Astrocyte of the cerebellum (primary cell): ENCODE measurements at regions not wholly inside any gene's neighbourhood (a gene's known extent, or its start where the extent isn't known, plus 50 kb on each side); places are given as distances from the start of the nearest gene placed in this dataset.
A peak's percentile ranks its signal among the peaks of the same experiment; 100 is the strongest.

Source experiments
- DNase-seq: peaks from one replicate; pipeline ENCODE4 v3.0.0-alpha.2; 2011; ENCODE audit warnings: low read depth
- H3K4me3 ChIP-seq: 2 replicates; pipeline ENCODE4 v1.5.1; 2011; ENCODE audit warnings: mild to moderate bottlenecking, low read depth, low read length, moderate library complexity
- in situ Hi-C: cut with HindIII; loops from 2 replicates; pipeline ENCODE4 v1.10.0; 2017; ENCODE audit warnings: low sequenced_read_pairs
- TF ChIP-seq, protein P1 (sequence below): IDR thresholded peaks from 2 replicates; pipeline ENCODE4 v1.5.1; 2012; ENCODE audit warnings: low read length, low read depth, moderate library complexity, mild to moderate bottlenecking; ENCODE audit errors: missing control alignments

DNA sequence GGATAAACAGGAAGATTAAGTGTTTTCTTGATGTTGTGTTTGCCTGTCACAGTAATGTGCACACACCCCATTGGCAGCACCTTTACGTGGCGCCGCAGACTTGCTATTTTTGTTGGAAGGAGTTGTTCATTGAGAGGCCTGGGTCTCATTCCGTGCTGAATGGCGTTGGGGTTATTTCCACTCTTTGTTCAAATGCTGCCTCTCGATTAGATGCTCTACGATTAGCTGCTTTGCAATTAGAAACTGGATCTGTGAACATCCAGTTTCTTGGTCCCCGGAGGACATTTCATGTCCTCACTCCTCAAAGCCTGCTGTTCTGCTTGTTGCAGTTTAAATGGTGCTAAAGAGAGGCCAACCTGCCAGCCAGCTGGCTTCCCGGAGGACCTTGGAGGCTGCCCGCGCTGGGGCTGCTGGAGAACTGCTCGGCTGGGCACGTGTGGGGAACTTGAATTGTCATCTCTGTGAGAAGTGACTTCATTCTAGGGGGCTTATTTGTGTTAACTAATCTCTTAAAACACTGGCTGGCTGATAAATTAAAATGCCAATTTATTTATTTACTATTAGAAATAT lies 117.4 kb upstream of the NABP1 start:
- TF ChIP-seq, protein P1, sequence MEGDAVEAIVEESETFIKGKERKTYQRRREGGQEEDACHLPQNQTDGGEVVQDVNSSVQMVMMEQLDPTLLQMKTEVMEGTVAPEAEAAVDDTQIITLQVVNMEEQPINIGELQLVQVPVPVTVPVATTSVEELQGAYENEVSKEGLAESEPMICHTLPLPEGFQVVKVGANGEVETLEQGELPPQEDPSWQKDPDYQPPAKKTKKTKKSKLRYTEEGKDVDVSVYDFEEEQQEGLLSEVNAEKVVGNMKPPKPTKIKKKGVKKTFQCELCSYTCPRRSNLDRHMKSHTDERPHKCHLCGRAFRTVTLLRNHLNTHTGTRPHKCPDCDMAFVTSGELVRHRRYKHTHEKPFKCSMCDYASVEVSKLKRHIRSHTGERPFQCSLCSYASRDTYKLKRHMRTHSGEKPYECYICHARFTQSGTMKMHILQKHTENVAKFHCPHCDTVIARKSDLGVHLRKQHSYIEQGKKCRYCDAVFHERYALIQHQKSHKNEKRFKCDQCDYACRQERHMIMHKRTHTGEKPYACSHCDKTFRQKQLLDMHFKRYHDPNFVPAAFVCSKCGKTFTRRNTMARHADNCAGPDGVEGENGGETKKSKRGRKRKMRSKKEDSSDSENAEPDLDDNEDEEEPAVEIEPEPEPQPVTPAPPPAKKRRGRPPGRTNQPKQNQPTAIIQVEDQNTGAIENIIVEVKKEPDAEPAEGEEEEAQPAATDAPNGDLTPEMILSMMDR, result no peak
- in situ Hi-C loops, result loop anchor here (10.0 to 25.0 kb wide), 2 partner anchors 252 to 594 kb away; no protein-coding TSS in a partner anchor
- no peak for DNase-seq
- no peak overlapping the region for H3K4me3 ChIP-seq

DNA sequence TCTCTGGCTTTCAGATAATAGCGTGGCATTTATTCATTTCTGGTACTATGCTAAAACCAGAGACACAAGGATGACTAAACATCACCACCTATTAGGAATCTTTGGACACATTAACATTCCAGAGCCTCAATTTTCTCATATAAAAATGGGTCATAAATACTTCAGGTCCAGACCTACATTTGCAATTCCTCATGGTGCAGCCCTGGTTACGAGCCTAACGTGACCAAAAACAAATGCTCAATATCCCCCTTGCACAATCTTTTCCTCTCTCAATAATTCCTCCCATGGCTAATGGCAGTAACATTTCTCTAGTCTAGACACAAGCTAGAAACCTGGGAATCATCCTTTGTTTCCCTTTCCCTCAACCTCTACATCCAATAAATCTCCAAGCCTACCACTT lies 112.8 kb upstream of the NABP1 start:
- H3K4me3 ChIP-seq, result no peak overlapping the region
- TF ChIP-seq, protein P1, result no peak
- in situ Hi-C loops, result loop anchor here (5.0 to 25.0 kb wide), 3 partner anchors 117 to 590 kb away; no protein-coding TSS in a partner anchor
- no peak for DNase-seq

DNA sequence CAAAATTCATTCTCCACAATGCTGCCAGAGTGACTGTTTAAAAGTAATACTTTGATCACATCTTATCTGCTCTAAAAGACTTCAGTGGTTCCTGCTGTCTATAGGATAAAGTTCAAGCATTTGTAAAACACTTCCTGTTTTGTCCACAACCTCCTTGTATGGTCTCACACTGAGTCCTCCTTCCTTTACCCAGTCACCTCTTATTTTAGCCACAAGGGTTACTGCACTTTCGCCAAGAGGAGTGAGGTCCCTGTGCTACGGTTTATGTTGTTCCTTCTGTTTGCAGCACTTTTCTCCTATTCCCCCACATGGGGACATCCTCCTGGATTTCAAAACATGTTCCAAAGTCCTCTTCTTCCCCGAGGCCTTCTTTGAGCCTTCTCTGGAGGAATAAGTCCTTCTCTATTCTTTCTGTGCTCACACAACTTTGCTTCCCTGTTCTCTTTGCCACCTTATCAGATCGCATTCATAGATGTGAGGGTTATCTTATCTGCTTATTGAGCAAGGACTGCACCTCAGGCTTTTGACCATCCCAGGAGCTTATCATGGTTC lies 112.2 kb upstream of the NABP1 start:
- TF ChIP-seq, protein P1, result no peak
- in situ Hi-C loops, result loop anchor here (5.0 to 25.0 kb wide), 3 partner anchors 117 to 589 kb away; no protein-coding TSS in a partner anchor
- no peak for DNase-seq
- H3K4me3 ChIP-seq, result no peak overlapping the region

DNA sequence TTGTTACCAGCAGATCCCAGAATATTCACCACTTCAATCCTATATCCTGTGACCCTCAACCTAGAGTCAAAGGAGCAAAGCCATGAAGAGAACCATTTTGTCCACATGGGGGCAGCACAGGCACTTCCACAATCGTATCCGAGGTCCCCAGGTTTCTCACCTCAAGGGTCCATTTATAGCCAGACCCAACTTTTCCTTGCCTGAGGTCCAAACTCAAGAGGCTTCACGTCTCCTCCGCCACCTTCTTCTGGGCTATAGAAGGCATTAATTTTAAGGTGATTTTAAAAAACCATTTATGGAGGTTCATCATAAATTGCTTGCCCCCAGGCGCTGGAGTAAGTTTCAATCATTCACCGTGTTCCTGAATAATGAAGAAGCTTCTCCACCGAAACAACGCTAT lies 111.6 kb upstream of the NABP1 start:
- peak; percentile 39 for DNase-seq
- H3K4me3 ChIP-seq, result no peak overlapping the region
- in situ Hi-C loops, result loop anchor here (5.0 to 25.0 kb wide), 3 partner anchors 116 to 588 kb away; no protein-coding TSS in a partner anchor
- TF ChIP-seq, protein P1, result peak; percentile 82

DNA sequence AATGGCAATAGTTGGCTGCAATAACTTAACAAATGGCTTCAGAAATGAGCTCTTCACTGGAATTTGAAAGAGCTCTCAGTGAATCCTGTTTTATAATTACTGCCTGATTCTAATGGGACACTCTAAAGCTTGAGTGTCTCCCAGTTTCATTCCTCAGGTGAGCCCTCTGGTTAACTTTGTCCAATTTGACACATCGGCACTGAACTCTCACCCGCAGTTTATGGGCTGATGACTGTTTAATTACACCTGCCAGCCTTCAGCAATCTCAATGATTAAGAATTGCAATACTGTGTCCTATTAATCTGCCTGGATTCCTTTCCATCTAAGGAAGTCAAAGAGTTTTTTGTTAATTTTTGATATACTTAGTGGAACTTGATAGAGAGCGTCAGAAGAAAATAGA lies 110.7 kb upstream of the NABP1 start:
- no peak overlapping the region for H3K4me3 ChIP-seq
- in situ Hi-C loops, result loop anchor here (5.0 to 25.0 kb wide), 3 partner anchors 115 to 588 kb away; no protein-coding TSS in a partner anchor
- TF ChIP-seq, protein P1, result no peak
- no peak for DNase-seq

DNA sequence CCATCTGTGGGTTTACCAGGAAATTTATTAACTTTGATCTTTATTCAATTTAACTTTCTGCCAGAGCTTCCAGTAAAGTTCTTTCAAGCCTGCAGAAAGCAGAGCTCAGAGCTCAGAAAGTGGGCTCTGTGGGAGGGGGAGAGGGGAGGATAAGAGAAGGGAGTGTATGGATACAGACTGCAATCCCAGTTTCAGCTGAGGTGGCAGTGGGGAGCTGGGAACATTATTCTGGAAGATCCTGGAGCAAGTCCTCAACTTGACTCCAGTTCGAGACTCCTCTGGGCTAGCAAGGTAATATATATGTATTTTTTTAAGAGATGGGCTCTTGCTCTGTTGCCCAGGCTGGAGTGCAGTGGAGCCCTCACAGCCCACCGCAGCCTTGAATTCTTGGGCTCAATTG lies 108.9 kb upstream of the NABP1 start:
- DNase-seq, result no peak
- no peak overlapping the region for H3K4me3 ChIP-seq
- in situ Hi-C loops, result loop anchor here (5.0 to 25.0 kb wide), 3 partner anchors 113 to 586 kb away; no protein-coding TSS in a partner anchor
- TF ChIP-seq, protein P1, result no peak
